ENCODE measurements at regions not wholly inside any gene's neighbourhood (a gene's known extent, or its start where the extent isn't known, plus 50 kb on each side); places are given as distances from the start of the nearest gene placed in this dataset.

GRCh38 chr6:135109761-135110160 lies 55.1 kb upstream of the HBS1L start:
- no peak overlapping the region for H3K27ac ChIP-seq (ENCODE audit: low read depth in 1 of 2, low read length in 2 of 2)
- H3K36me3 ChIP-seq (ENCODE audit: insufficient read depth, low read length): no peaks in the 10 kb centered on the region
- ATAC-seq (ENCODE audit: poor library complexity) (no peak), DNase-seq (no peak)
- Mint-ChIP-seq H3K36me3 (ENCODE audit: low read depth) (no peaks in the 10 kb centered on the region), H3K4me1 (ENCODE audit: low read depth) (peaks cover 50% of the 10 kb centered on the region), H3K4me3 (no peak overlapping the region), H3K27ac (no peak overlapping the region), H3K9me3 (no peaks in the 10 kb centered on the region), H3K27me3 (no peaks in the 10 kb centered on the region)
- TF ChIP-seq CTCF (IDR thresholded peaks at IDR 0.05): no peak
- POLR2A ChIA-PET: interaction anchor here (0.6 to 1.1 kb wide), 2 partner anchors 9 to 15 kb away, joined by 3 to 4 read pairs; no protein-coding TSS in a partner anchor
- CTCF ChIA-PET: interaction anchor here (0.6 kb wide), 1 partner anchor 40 kb away, joined by 3 read pairs; no protein-coding TSS in a partner anchor
- peaks cover 11% of the 10 kb centered on the region for H3K4me1 ChIP-seq (ENCODE audit: insufficient read depth, low read length)
- H3K9me3 ChIP-seq (ENCODE audit: control insufficient read depth in 1 of 2, insufficient read depth in 1 of 2, low read length in 2 of 2): no peaks in the 10 kb centered on the region
- no peaks in the 10 kb centered on the region for H3K27me3 ChIP-seq (ENCODE audit: control insufficient read depth in 1 of 2, insufficient read depth in 2 of 2, low read length in 2 of 2)
- no peak overlapping the region for H3K4me3 ChIP-seq (ENCODE audit: low read length)
- intact Hi-C loops (cut with DNase I, micrococcal nuclease): no loop called here

GRCh38 chr6:135108692-135109091 lies 54.1 kb upstream of the HBS1L start:
- H3K4me3 ChIP-seq (ENCODE audit: low read length): no peak overlapping the region
- H3K9me3 ChIP-seq (ENCODE audit: control insufficient read depth in 1 of 2, insufficient read depth in 1 of 2, low read length in 2 of 2): no peaks in the 10 kb centered on the region
- no peak overlapping the region for H3K27ac ChIP-seq (ENCODE audit: low read depth in 1 of 2, low read length in 2 of 2)
- ATAC-seq (ENCODE audit: poor library complexity): no peak
- Mint-ChIP-seq H3K4me1 (ENCODE audit: low read depth) (peaks cover 52% of the 10 kb centered on the region), H3K36me3 (ENCODE audit: low read depth) (no peaks in the 10 kb centered on the region), H3K9me3 (no peaks in the 10 kb centered on the region), H3K4me3 (no peak overlapping the region), H3K27me3 (no peaks in the 10 kb centered on the region), H3K27ac (no peak overlapping the region)
- H3K36me3 ChIP-seq (ENCODE audit: insufficient read depth, low read length): no peaks in the 10 kb centered on the region
- ChIA-PET POLR2A (interaction anchor here (1.2 kb wide), 1 partner anchor 21 kb away, joined by 3 read pairs; no protein-coding TSS in a partner anchor), CTCF (no interaction called here)
- TF ChIP-seq CTCF (IDR thresholded peaks at IDR 0.05): no peak
- peaks cover 16% of the 10 kb centered on the region for H3K4me1 ChIP-seq (ENCODE audit: insufficient read depth, low read length)
- no peak for DNase-seq
- no peaks in the 10 kb centered on the region for H3K27me3 ChIP-seq (ENCODE audit: control insufficient read depth in 1 of 2, insufficient read depth in 2 of 2, low read length in 2 of 2)
- intact Hi-C loops (cut with DNase I, micrococcal nuclease): no loop called here

GRCh38 chr6:135106611-135107010 lies 52.0 kb upstream of the HBS1L start:
- H3K27ac Mint-ChIP-seq: no peak overlapping the region

More at GRCh38 chr6:135106611-135107010, 52.0 kb upstream of the HBS1L start:
- ChIA-PET CTCF (no interaction called here), POLR2A (interaction anchor here (1.3 kb wide), 1 partner anchor 17 kb away, joined by 3 read pairs; no protein-coding TSS in a partner anchor)
- H3K27me3 ChIP-seq (ENCODE audit: control insufficient read depth in 1 of 2, insufficient read depth in 2 of 2, low read length in 2 of 2): no peaks in the 10 kb centered on the region
- Mint-ChIP-seq H3K9me3 (no peaks in the 10 kb centered on the region), H3K36me3 (ENCODE audit: low read depth) (no peaks in the 10 kb centered on the region), H3K4me1 (ENCODE audit: low read depth) (peaks cover 63% of the 10 kb centered on the region), H3K27me3 (no peaks in the 10 kb centered on the region), H3K4me3 (no peak overlapping the region)
- intact Hi-C loops (cut with DNase I, micrococcal nuclease): no loop called here
- H3K9me3 ChIP-seq (ENCODE audit: control insufficient read depth in 1 of 2, insufficient read depth in 1 of 2, low read length in 2 of 2): no peaks in the 10 kb centered on the region
- H3K36me3 ChIP-seq (ENCODE audit: insufficient read depth, low read length): no peaks in the 10 kb centered on the region
- H3K4me1 ChIP-seq (ENCODE audit: insufficient read depth, low read length): peaks cover 24% of the 10 kb centered on the region
- ATAC-seq (ENCODE audit: poor library complexity) (no peak), DNase-seq (no peak)
- no peak overlapping the region for H3K4me3 ChIP-seq (ENCODE audit: low read length)
- H3K27ac ChIP-seq (ENCODE audit: low read depth in 1 of 2, low read length in 2 of 2): no peak overlapping the region
- no peak for TF ChIP-seq CTCF (IDR thresholded peaks at IDR 0.05)
